Sigmoid colon (tissue), 4 donors: ENCODE measurements at regions not wholly inside any gene's neighbourhood (a gene's known extent, or its start where the extent isn't known, plus 50 kb on each side); places are given as distances from the start of the nearest gene placed in this dataset.

ENCODE experiments used
- CTCF ChIP-seq, 4 experiments: fragments of 450-650 bp in 3 of 4; fragments of 200-600 bp in 1 of 4; IDR thresholded peaks; one replicate each; pipeline ENCODE4 v1.5.1; 2016 to 2019; ENCODE audit warnings: antibody characterized with exemption in 4 of 4, mild to moderate bottlenecking in 3 of 4, moderate library complexity in 2 of 4
- EP300 ChIP-seq, 4 donors: sonication (generic); formaldehyde crosslinking; IDR thresholded peaks; one replicate each; pipeline ENCODE4 v1.6.1; 2017; ENCODE audit warnings: antibody characterized with exemption in 4 of 4
- POLR2A ChIP-seq, 2 donors: fragments of 450-650 bp; IDR thresholded peaks; one replicate each; pipeline ENCODE4 v1.6.1; 2016; ENCODE audit warnings: antibody characterized with exemption in 2 of 2, mild to moderate bottlenecking in 2 of 2, moderate library complexity in 2 of 2
- POLR2AphosphoS5 ChIP-seq, 4 donors: sonication (generic); formaldehyde crosslinking; IDR thresholded peaks; one replicate each; pipeline ENCODE4 v1.6.1; 2017; ENCODE audit warnings: antibody characterized with exemption in 4 of 4

- TF ChIP-seq CTCF (IDR thresholded peaks at IDR 0.05) (no peak), POLR2AphosphoS5 (IDR thresholded peaks at IDR 0.05) (no peak), POLR2A (IDR thresholded peaks at IDR 0.05) (no peak), EP300 (IDR thresholded peaks at IDR 0.05) (no peak)
Measured at GRCh38 chr13:53281677-53282076, 253.1 kb downstream of the OLFM4 start.
